HL-60 (cell line): ENCODE measurements at regions not wholly inside any gene's neighbourhood (a gene's known extent, or its start where the extent isn't known, plus 50 kb on each side); places are given as distances from the start of the nearest gene placed in this dataset.

Experiments
- DNase-seq, 2 experiments: peaks; one replicate each; pipeline ENCODE4 v3.0.0-alpha.2; 2010 to 2020; ENCODE audit warnings: low read depth in 1 of 2, low spot score in 1 of 2
- H3K27ac ChIP-seq: fragments of 250-450 bp; sonication (Bioruptor Pico); replicated peaks from 2 replicates; pipeline ENCODE4 v1.5.1; 2020; ENCODE audit warnings: mild to moderate bottlenecking, moderate library complexity
- H3K27me3 ChIP-seq: fragments of 250-450 bp; sonication (Bioruptor Pico); 2 replicates; pipeline ENCODE4 v1.5.1; 2021; ENCODE audit warnings: mild to moderate bottlenecking, moderate library complexity; ENCODE audit not compliant: insufficient read depth, poor library complexity, severe bottlenecking
- H3K4me3 ChIP-seq: replicated peaks from 2 replicates; pipeline ENCODE4 v1.5.1; 2011; ENCODE audit warnings: mild to moderate bottlenecking, control low read depth, low read length; ENCODE audit not compliant: insufficient read depth
- CTCF ChIP-seq: IDR thresholded peaks from one replicate; pipeline ENCODE4 v1.5.1; 2011; ENCODE audit warnings: low read length, control low read depth, inconsistent platforms; ENCODE audit not compliant: insufficient read depth
- GABPA ChIP-seq: IDR thresholded peaks from 2 replicates; pipeline ENCODE4 v1.6.1; 2012; ENCODE audit warnings: low read depth
- POLR2AphosphoS5 ChIP-seq: IDR thresholded peaks from 2 replicates; pipeline ENCODE4 v1.6.1; 2012; ENCODE audit warnings: low read depth
- SPI1 ChIP-seq: IDR thresholded peaks from 2 replicates; pipeline ENCODE4 v1.6.1; 2012; ENCODE audit warnings: low read depth, mild to moderate bottlenecking, borderline replicate concordance
- TF ChIP-seq, protein P1 (sequence below): IDR thresholded peaks from 2 replicates; pipeline ENCODE4 v1.6.1; 2012; ENCODE audit warnings: low read depth; ENCODE audit not compliant: insufficient replicate concordance

DNA sequence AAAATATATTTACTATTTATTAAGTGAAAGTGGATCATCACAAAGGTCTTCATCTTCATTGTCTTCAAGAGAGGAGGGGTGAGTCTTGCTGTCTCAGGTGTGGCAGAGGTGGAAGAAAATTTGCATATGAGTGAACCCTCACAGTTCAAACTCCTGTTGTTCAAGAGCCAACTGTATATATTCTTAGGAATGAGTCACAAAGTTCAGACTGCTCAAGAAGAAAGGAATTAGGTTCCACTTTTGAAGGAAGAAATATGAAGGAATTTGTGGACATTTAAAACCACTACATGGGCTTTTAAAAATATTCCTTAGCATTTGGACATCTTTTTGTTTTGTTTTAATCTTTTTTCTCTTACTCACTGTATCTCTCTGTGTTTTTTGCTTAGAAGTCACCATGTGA is 212.6 kb downstream of the INSIG2 start:
- no peak overlapping the region for H3K27ac ChIP-seq
- no peak for DNase-seq
- H3K27me3 ChIP-seq = no peaks in the 10 kb centered on the region
- no peak overlapping the region for H3K4me3 ChIP-seq
- TF ChIP-seq, protein P1, sequence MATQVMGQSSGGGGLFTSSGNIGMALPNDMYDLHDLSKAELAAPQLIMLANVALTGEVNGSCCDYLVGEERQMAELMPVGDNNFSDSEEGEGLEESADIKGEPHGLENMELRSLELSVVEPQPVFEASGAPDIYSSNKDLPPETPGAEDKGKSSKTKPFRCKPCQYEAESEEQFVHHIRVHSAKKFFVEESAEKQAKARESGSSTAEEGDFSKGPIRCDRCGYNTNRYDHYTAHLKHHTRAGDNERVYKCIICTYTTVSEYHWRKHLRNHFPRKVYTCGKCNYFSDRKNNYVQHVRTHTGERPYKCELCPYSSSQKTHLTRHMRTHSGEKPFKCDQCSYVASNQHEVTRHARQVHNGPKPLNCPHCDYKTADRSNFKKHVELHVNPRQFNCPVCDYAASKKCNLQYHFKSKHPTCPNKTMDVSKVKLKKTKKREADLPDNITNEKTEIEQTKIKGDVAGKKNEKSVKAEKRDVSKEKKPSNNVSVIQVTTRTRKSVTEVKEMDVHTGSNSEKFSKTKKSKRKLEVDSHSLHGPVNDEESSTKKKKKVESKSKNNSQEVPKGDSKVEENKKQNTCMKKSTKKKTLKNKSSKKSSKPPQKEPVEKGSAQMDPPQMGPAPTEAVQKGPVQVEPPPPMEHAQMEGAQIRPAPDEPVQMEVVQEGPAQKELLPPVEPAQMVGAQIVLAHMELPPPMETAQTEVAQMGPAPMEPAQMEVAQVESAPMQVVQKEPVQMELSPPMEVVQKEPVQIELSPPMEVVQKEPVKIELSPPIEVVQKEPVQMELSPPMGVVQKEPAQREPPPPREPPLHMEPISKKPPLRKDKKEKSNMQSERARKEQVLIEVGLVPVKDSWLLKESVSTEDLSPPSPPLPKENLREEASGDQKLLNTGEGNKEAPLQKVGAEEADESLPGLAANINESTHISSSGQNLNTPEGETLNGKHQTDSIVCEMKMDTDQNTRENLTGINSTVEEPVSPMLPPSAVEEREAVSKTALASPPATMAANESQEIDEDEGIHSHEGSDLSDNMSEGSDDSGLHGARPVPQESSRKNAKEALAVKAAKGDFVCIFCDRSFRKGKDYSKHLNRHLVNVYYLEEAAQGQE = no peak
- TF ChIP-seq CTCF (no peak), SPI1 (no peak), GABPA (no peak), POLR2AphosphoS5 (no peak)

DNA sequence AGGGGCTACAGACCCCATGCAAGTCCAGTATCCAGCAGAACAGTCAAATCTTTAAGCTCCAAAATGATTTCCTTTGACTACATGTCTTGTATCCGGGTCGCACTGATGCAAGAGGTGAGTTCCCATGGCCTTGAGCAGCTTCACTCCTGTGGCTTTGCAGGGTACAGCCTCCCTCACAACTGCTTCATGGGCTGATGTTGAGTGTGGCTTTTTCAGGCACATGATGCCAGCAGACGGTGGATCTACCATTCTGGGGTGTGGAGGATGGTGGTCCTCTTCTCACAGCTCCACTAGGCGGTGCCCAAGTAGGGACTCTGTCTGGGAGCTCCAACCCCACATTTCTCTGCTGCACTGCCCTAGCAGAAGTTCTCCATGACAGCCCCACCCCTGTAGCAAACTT is 208.4 kb downstream of the INSIG2 start:
- Histone ChIP-seq H3K4me3 (no peak overlapping the region), H3K27ac (no peak overlapping the region), H3K27me3 (no peaks in the 10 kb centered on the region)
- no peak for TF ChIP-seq GABPA
- TF ChIP-seq, protein P1 = no peak
- DNase-seq = no peak

- H3K4me3 ChIP-seq = no peak overlapping the region
- no peak for DNase-seq
- H3K27me3 ChIP-seq = no peaks in the 10 kb centered on the region
- H3K27ac ChIP-seq = no peak overlapping the region
- TF ChIP-seq SPI1 (no peak), POLR2AphosphoS5 (no peak), CTCF (no peak), GABPA (no peak)
- TF ChIP-seq, protein P1 = no peak
Measured at GRCh38 chr2:118295592-118296390, 207.5 kb downstream of the INSIG2 start.
